DND-41 (cell line): ENCODE measurements at regions not wholly inside any gene's neighbourhood (a gene's known extent, or its start where the extent isn't known, plus 50 kb on each side); places are given as distances from the start of the nearest gene placed in this dataset.

Experiments used
- CTCF ChIP-seq: IDR thresholded peaks from 2 replicates; pipeline ENCODE4 v1.5.1; 2012; ENCODE audit warnings: borderline replicate concordance, low read length, moderate library complexity, mild to moderate bottlenecking; ENCODE audit not compliant: poor library complexity, severe bottlenecking; ENCODE audit errors: extremely low read depth
- EZH2 ChIP-seq: IDR thresholded peaks from 3 replicates; pipeline ENCODE4 v1.6.1; 2012; ENCODE audit warnings: borderline replicate concordance, low read depth, mild to moderate bottlenecking, moderate library complexity, low read length, inconsistent platforms; ENCODE audit not compliant: severe bottlenecking

GRCh38 chr2:176443946-176444345 is 174.7 kb downstream of the MTX2 start:
- TF ChIP-seq CTCF (no peak), EZH2 (no peak)
